Activated CD8-positive, alpha-beta T cell treated with anti-CD3 and anti-CD28 coated beads for 36 hours (primary cell): ENCODE measurements at regions not wholly inside any gene's neighbourhood (a gene's known extent, or its start where the extent isn't known, plus 50 kb on each side); places are given as distances from the start of the nearest gene placed in this dataset.

Experiments used
- ATAC-seq: fragments of 200-7000 bp; cut with Tn5 transposase; one replicate; pipeline ENCODE4 v1.10.0; 2021; ENCODE audit warnings: mild to moderate bottlenecking, moderate library complexity
- CTCF ChIA-PET: fragments of 350-600 bp; sonication (Branson Sonifier 250); formaldehyde crosslinking; loops from one replicate; lab custom pipeline; 2021; ENCODE audit warnings: antibody characterized with exemption; lab: Charles Lee
- POLR2A ChIA-PET: fragments of 350-600 bp; sonication (Branson Sonifier 250); formaldehyde crosslinking; loops from one replicate; lab custom pipeline; 2021; ENCODE audit warnings: antibody characterized with exemption; lab: Charles Lee
- DNase-seq: peaks from one replicate; pipeline ENCODE4 v3.0.0-alpha.2; 2020
- H3K27ac Mint-ChIP-seq: one replicate; pipeline ENCODE4 v1.8.0; 2021; ENCODE audit warnings: mild to moderate bottlenecking, mixed read lengths
- H3K27me3 Mint-ChIP-seq: one replicate; pipeline ENCODE4 v1.8.0; 2021; ENCODE audit warnings: mixed read lengths
- H3K36me3 Mint-ChIP-seq: one replicate; pipeline ENCODE4 v1.8.0; 2021; ENCODE audit warnings: low read depth, mixed read lengths
- H3K4me1 Mint-ChIP-seq: one replicate; pipeline ENCODE4 v1.8.0; 2021; ENCODE audit warnings: low read depth, mixed read lengths
- H3K4me3 Mint-ChIP-seq: one replicate; pipeline ENCODE4 v1.8.0; 2021; ENCODE audit warnings: mild to moderate bottlenecking, moderate library complexity, mixed read lengths
- H3K9me3 Mint-ChIP-seq: one replicate; pipeline ENCODE4 v1.8.0; 2021; ENCODE audit warnings: mixed read lengths
- intact Hi-C: fragments of 100-400 bp; cut with micrococcal nuclease; formaldehyde crosslinking; loops from one replicate; pipeline ENCODE4 v1.10.0; 2022
- TF ChIP-seq, protein P1 (sequence below): fragments of 200-600 bp; IDR thresholded peaks from one replicate; pipeline ENCODE4 v1.8.0; 2022; ENCODE audit warnings: antibody characterized with exemption, mild to moderate bottlenecking

DNA sequence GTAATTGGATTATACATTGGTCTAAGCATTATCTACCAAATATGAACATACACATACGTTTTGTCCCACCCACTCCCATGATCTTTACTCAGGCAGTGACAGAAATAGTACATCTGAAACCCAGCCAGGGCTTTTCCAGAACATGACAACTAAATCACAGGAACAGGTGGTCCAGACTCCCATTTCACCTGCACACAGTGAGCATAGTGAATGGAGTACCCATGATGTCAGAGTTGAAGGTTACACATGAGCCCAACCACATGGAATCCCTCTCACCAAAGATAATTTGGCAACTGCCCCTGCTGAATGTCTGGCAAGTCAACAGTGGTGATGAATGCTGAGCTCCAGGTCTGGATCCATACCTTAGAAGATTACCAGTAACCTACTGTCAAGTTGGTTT is 411.9 kb upstream of the LUZP2 start:
- DNase-seq (no peak), ATAC-seq (no peak)
- intact Hi-C loops: no loop called here
- POLR2A ChIA-PET: no interaction called here
- Mint-ChIP-seq H3K36me3 (no peaks in the 10 kb centered on the region), H3K4me3 (no peak overlapping the region), H3K27ac (no peak overlapping the region), H3K4me1 (no peaks in the 10 kb centered on the region), H3K9me3 (no peaks in the 10 kb centered on the region), H3K27me3 (no peaks in the 10 kb centered on the region)
- CTCF ChIA-PET: no interaction called here
- TF ChIP-seq, protein P1, sequence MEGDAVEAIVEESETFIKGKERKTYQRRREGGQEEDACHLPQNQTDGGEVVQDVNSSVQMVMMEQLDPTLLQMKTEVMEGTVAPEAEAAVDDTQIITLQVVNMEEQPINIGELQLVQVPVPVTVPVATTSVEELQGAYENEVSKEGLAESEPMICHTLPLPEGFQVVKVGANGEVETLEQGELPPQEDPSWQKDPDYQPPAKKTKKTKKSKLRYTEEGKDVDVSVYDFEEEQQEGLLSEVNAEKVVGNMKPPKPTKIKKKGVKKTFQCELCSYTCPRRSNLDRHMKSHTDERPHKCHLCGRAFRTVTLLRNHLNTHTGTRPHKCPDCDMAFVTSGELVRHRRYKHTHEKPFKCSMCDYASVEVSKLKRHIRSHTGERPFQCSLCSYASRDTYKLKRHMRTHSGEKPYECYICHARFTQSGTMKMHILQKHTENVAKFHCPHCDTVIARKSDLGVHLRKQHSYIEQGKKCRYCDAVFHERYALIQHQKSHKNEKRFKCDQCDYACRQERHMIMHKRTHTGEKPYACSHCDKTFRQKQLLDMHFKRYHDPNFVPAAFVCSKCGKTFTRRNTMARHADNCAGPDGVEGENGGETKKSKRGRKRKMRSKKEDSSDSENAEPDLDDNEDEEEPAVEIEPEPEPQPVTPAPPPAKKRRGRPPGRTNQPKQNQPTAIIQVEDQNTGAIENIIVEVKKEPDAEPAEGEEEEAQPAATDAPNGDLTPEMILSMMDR: no peak

DNA sequence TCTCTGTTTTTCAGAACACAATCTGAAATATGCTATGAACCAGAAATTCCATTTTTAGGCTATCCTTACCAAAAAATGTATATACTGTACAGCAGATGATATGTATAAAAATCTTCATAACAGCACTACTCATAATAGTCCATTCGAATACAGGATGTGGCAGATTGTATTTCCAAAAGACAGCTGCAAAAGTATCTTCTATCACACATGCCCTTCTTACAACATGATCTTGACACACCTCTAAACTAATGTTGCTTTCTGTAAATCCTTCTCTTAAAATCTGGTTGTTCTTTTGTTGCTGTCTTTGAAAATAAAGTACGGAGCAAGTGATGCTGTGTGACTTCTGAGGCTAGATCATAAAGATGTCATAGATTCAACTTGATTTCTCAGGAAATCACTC is 409.9 kb upstream of the LUZP2 start:
- ChIA-PET CTCF (no interaction called here), POLR2A (no interaction called here)
- Mint-ChIP-seq H3K27ac (no peak overlapping the region), H3K27me3 (no peaks in the 10 kb centered on the region), H3K36me3 (no peaks in the 10 kb centered on the region), H3K9me3 (no peaks in the 10 kb centered on the region), H3K4me1 (no peaks in the 10 kb centered on the region), H3K4me3 (no peak overlapping the region)
- ATAC-seq (no peak), DNase-seq (no peak)
- TF ChIP-seq, protein P1: no peak
- intact Hi-C loops: no loop called here

DNA sequence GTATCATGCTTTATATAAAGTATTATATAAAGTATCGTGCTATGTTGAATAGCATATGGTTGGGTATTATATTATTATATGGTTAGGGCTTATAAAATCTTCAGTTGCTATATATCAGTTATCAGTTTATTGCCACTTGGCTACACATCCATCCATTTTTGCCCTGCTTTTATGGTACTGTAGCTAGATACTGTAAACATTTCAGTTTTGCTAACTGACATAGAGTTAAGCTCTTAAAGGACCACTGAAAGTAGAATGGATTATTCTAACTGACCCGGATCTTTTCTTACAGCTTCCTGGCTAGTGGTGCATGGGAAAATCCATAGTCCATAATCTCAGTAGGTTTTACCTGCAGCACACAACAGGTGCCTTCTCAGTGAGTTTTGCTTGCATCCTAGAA is 405.3 kb upstream of the LUZP2 start:
- Mint-ChIP-seq H3K36me3 (no peaks in the 10 kb centered on the region), H3K4me3 (no peak overlapping the region), H3K27me3 (no peaks in the 10 kb centered on the region), H3K9me3 (peaks cover 7% of the 10 kb centered on the region), H3K4me1 (no peaks in the 10 kb centered on the region), H3K27ac (no peak overlapping the region)
- no peak for DNase-seq
- intact Hi-C loops: no loop called here
- ATAC-seq: no peak
- ChIA-PET CTCF (no interaction called here), POLR2A (no interaction called here)
- TF ChIP-seq, protein P1: no peak

DNA sequence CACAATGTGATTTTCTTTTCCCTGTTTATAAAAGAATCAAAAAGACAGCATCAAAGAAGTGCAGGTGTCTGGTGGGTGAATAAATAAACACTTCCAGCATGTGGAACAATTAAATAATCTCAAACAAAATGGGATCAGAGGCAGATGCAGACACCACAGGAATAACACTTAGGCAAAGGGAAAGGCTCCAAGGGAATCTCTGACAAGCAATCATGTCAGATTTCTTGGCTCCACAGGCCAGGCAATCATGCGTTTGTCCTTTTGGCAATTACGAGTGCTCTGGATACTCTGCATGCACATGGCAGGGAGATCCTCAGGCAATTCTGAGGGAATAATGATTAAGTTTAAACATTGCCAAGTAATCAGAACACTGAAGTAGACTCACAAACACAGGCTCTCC is 403.5 kb upstream of the LUZP2 start:
- Mint-ChIP-seq H3K4me3 (no peak overlapping the region), H3K9me3 (peaks cover 9% of the 10 kb centered on the region), H3K4me1 (no peaks in the 10 kb centered on the region), H3K36me3 (no peaks in the 10 kb centered on the region), H3K27ac (no peak overlapping the region), H3K27me3 (no peaks in the 10 kb centered on the region)
- ChIA-PET POLR2A (no interaction called here), CTCF (no interaction called here)
- DNase-seq: no peak
- intact Hi-C loops: no loop called here
- TF ChIP-seq, protein P1: no peak
- ATAC-seq: no peak

DNA sequence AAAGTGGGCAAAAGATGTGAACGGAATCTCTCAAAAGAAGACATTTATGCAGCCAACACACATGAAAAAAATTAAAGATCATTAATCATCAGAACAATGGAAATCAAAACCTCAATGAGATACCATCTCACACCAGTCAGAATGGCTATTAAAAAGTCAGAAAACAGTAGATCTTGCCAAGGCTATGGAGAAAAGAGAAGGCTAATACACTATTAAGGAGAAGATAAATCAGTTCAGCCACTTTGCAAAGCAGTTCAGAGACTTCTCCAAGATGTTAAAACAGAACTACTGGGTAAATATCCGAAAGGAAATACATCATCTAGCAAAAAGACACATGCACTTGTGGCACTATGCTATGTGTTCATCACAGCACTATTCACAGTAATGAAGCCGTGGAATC is 388.2 kb upstream of the LUZP2 start:
- CTCF ChIA-PET: no interaction called here
- no peaks in the 10 kb centered on the region for H3K4me1 Mint-ChIP-seq
- H3K27ac Mint-ChIP-seq: no peak overlapping the region
- TF ChIP-seq, protein P1: no peak
- POLR2A ChIA-PET: no interaction called here
- no peak overlapping the region for H3K4me3 Mint-ChIP-seq
- peaks cover 23% of the 10 kb centered on the region for H3K9me3 Mint-ChIP-seq
- H3K36me3 Mint-ChIP-seq: no peaks in the 10 kb centered on the region
- H3K27me3 Mint-ChIP-seq: no peaks in the 10 kb centered on the region
- ATAC-seq: no peak
- intact Hi-C loops: no loop called here
- DNase-seq: no peak
